Stomach (tissue), 8 donors: ENCODE measurements at regions not wholly inside any gene's neighbourhood (a gene's known extent, or its start where the extent isn't known, plus 50 kb on each side); places are given as distances from the start of the nearest gene placed in this dataset.
"Not testable (repeated sequence)": the region's sequence is repeated elsewhere in the genome, so short reads cannot be mapped to it uniquely, and the experiment has no call there.

ENCODE experiments used
- DNase-seq, 2 donors: peaks; one replicate each; pipeline versions ENCODE4 v3.0.0 to v3.0.0-alpha.2; 2013 to 2019
- H3K27ac ChIP-seq, 5 donors: fragments of 200-600 bp in 4 of 5; sonication (generic) in 4 of 5; one replicate each; pipeline ENCODE4 v1.5.1; 2013 to 2019; ENCODE audit warnings: mild to moderate bottlenecking in 1 of 5, moderate library complexity in 1 of 5
- H3K27me3 ChIP-seq, 3 donors: fragments of 200-600 bp; sonication (generic); one replicate each; pipeline ENCODE4 v1.5.1; 2017 to 2019; ENCODE audit warnings: mixed run types in 1 of 3
- H3K36me3 ChIP-seq, 4 donors: fragments of 200-600 bp; sonication (generic); 1 replicate in 3 of 4; 2 replicates in 1 of 4; pipeline ENCODE4 v1.5.1; 2016 to 2019
- H3K4me1 ChIP-seq, 4 donors: fragments of 200-600 bp; sonication (generic); one replicate each; pipeline ENCODE4 v1.5.1; 2016 to 2019
- H3K4me3 ChIP-seq, 4 donors: fragments of 200-600 bp; sonication (generic) in 3 of 4; one replicate each; pipeline ENCODE4 v1.5.1; 2016 to 2019; ENCODE audit warnings: mild to moderate bottlenecking in 1 of 4
- H3K9me3 ChIP-seq, 4 donors: fragments of 200-600 bp; sonication (generic); one replicate each; pipeline ENCODE4 v1.5.1; 2016 to 2019
- CTCF ChIP-seq, 7 experiments: fragments of 450-650 bp in 4 of 7; fragments of 200-600 bp in 3 of 7; sonication (generic) in 3 of 7; IDR thresholded peaks; one replicate each; pipeline ENCODE4 v1.5.1; 2016 to 2019; ENCODE audit warnings: antibody characterized with exemption in 7 of 7, control low read depth in 2 of 7, mild to moderate bottlenecking in 1 of 7
- EP300 ChIP-seq: sonication (generic); formaldehyde crosslinking; IDR thresholded peaks from one replicate; pipeline ENCODE4 v1.6.1; 2017; ENCODE audit warnings: antibody characterized with exemption
- POLR2A ChIP-seq, 4 donors: fragments of 450-650 bp; IDR thresholded peaks; one replicate each; pipeline ENCODE4 v1.6.1; 2016; ENCODE audit warnings: antibody characterized with exemption in 4 of 4, control low read depth in 2 of 4, mild to moderate bottlenecking in 1 of 4, moderate library complexity in 1 of 4
- POLR2AphosphoS5 ChIP-seq, 3 donors: sonication (generic); formaldehyde crosslinking; IDR thresholded peaks; one replicate each; pipeline ENCODE4 v1.6.1; 2016; ENCODE audit warnings: antibody characterized with exemption in 3 of 3
- WGBS, 5 donors: extraction: QIAGEN DNeasy Blood & Tissue Kit in 3 of 5; methylation state at CpG; one replicate each; pipeline versions ENCODE4 v1.1.5 to v1.1.7; 2013 to 2018; 5-methylcytosine and 5-hydroxymethylcytosine counted together
- intact Hi-C: fragments of 100-400 bp; cut with DNase I; formaldehyde crosslinking; loops from one replicate; pipeline ENCODE4 v1.15.1; 2023; ENCODE audit warnings: low total_unique reads
- donor health status: healthy with polysubstance abuse.
- donor health status: Bipolar disorder and iron deficiency.
- donor health status: healthy.

GRCh38 chr18:14978191-14978590 lies 230.2 kb downstream of the ANKRD30B start:
- WGBS, 5 donors, result 80 to 88% (median 85%) methylated on average over 3 of the region's 3 CpGs
- no peaks in the 10 kb centered on the region for H3K4me1 ChIP-seq
- no peak for DNase-seq

GRCh38 chr18:14978962-14979535 lies 231.1 kb downstream of the ANKRD30B start:
- 27 to 31% (median 30%) methylated on average over 8 of the region's 8 CpGs for WGBS, 5 donors
- TF ChIP-seq POLR2A (IDR thresholded peaks at IDR 0.05), result no peak
- Histone ChIP-seq H3K36me3 (no peaks in the 10 kb centered on the region), H3K4me1 (no peaks in the 10 kb centered on the region), H3K4me3 (no peak overlapping the region), H3K9me3 (no peaks in the 10 kb centered on the region), H3K27ac (no peak overlapping the region), H3K27me3 (peaks cover 0 to 6% (median 0%) of the 10 kb centered on the region in 3 donors)
- peak in 1 of 2 donors; percentile 55 for DNase-seq
- intact Hi-C loops, result no loop called here

More at GRCh38 chr18:14978191-14978590, 230.2 kb downstream of the ANKRD30B start:
- intact Hi-C loops, result no loop called here
- Histone ChIP-seq H3K36me3 (no peaks in the 10 kb centered on the region), H3K27ac (no peak overlapping the region), H3K27me3 (peaks cover 0 to 6% (median 0%) of the 10 kb centered on the region in 3 donors), H3K9me3 (no peaks in the 10 kb centered on the region), H3K4me3 (no peak overlapping the region)
- TF ChIP-seq POLR2AphosphoS5 (IDR thresholded peaks at IDR 0.05) (no peak), EP300 (no peak), POLR2A (IDR thresholded peaks at IDR 0.05) (no peak), CTCF (IDR thresholded peaks at IDR 0.05) (no peak)

GRCh38 chr18:14979875-14980274 lies 231.9 kb downstream of the ANKRD30B start:
- TF ChIP-seq POLR2AphosphoS5 (IDR thresholded peaks at IDR 0.05), result no peak
- TF ChIP-seq CTCF (IDR thresholded peaks at IDR 0.05), result no peak
- no peak for TF ChIP-seq POLR2A (IDR thresholded peaks at IDR 0.05)
- no peak for TF ChIP-seq EP300
- 60 to 70% (median 65%) methylated on average over 3 of the region's 3 CpGs for WGBS, 5 donors
- Histone ChIP-seq H3K36me3 (no peaks in the 10 kb centered on the region), H3K27me3 (peaks cover 0 to 6% (median 0%) of the 10 kb centered on the region in 3 donors), H3K4me1 (no peaks in the 10 kb centered on the region), H3K27ac (no peak overlapping the region), H3K9me3 (no peaks in the 10 kb centered on the region), H3K4me3 (no peak overlapping the region)
- DNase-seq, result no peak
- intact Hi-C loops, result no loop called here

- H3K27me3 ChIP-seq, H3K4me3 ChIP-seq, H3K36me3 ChIP-seq, intact Hi-C loops, H3K27ac ChIP-seq, H3K4me1 ChIP-seq, H3K9me3 ChIP-seq, DNase-seq: not testable (repeated sequence)
- WGBS, 5 donors, result 27 to 47% (median 32%) methylated on average over 2 of the region's 2 CpGs
Observed at GRCh38 chr18:14984531-14984930, 236.6 kb downstream of the ANKRD30B start.

GRCh38 chr18:14985291-14986013 lies 237.5 kb downstream of the ANKRD30B start:
- H3K4me1 ChIP-seq, DNase-seq, H3K27ac ChIP-seq, H3K27me3 ChIP-seq, intact Hi-C loops, H3K4me3 ChIP-seq, H3K9me3 ChIP-seq, H3K36me3 ChIP-seq: not testable (repeated sequence)
- 89 to 94% (median 90%) methylated on average over 7 to 20 of the region's 20 CpGs for WGBS, 5 donors

- intact Hi-C loops, DNase-seq, H3K4me1 ChIP-seq, H3K4me3 ChIP-seq, H3K36me3 ChIP-seq, H3K27me3 ChIP-seq, H3K27ac ChIP-seq: not testable (repeated sequence)
- peaks cover 0 to 18% (median 3%) of the 10 kb centered on the region in 4 donors for H3K9me3 ChIP-seq
- WGBS, 5 donors, result 63 to 72% (median 69%) methylated on average over 3 of the region's 3 CpGs
Observed at GRCh38 chr18:14987377-14987776, 239.4 kb downstream of the ANKRD30B start.

- H3K36me3 ChIP-seq, H3K27ac ChIP-seq, H3K4me3 ChIP-seq, H3K27me3 ChIP-seq, intact Hi-C loops, DNase-seq, H3K4me1 ChIP-seq: not testable (repeated sequence)
- peaks cover 0 to 23% (median 3%) of the 10 kb centered on the region in 4 donors for H3K9me3 ChIP-seq
- 62 to 82% (median 72%) methylated on average over 5 to 8 of the region's 8 CpGs for WGBS, 5 donors
Observed at GRCh38 chr18:14987960-14988710, 240.2 kb downstream of the ANKRD30B start.

- intact Hi-C loops, DNase-seq, H3K36me3 ChIP-seq, H3K27me3 ChIP-seq, H3K4me1 ChIP-seq, H3K27ac ChIP-seq, H3K4me3 ChIP-seq: not testable (repeated sequence)
- WGBS, 5 donors, result 53 to 79% (median 71%) methylated on average over 3 of the region's 3 CpGs
- peaks cover 0 to 23% (median 3%) of the 10 kb centered on the region in 4 donors for H3K9me3 ChIP-seq
Observed at GRCh38 chr18:14989569-14989968, 241.6 kb downstream of the ANKRD30B start.

- DNase-seq, H3K27ac ChIP-seq, H3K27me3 ChIP-seq, intact Hi-C loops, H3K4me1 ChIP-seq, H3K4me3 ChIP-seq, H3K36me3 ChIP-seq: not testable (repeated sequence)
- peaks cover 0 to 23% (median 3%) of the 10 kb centered on the region in 4 donors for H3K9me3 ChIP-seq
- WGBS, 5 donors, result 67 to 79% (median 75%) methylated on average over 5 to 7 of the region's 7 CpGs
Observed at GRCh38 chr18:14991934-14992445, 244.0 kb downstream of the ANKRD30B start.
